Testis (tissue), 2 donors: ENCODE measurements at regions not wholly inside any gene's neighbourhood (a gene's known extent, or its start where the extent isn't known, plus 50 kb on each side); places are given as distances from the start of the nearest gene placed in this dataset.

Source experiments
- DNase-seq: peaks from one replicate; pipeline ENCODE4 v3.0.0-alpha.2; 2019
- H3K27ac ChIP-seq, 2 donors: fragments of 200-600 bp; sonication (generic); one replicate each; pipeline ENCODE4 v1.5.1; 2019
- H3K27me3 ChIP-seq: fragments of 200-600 bp; sonication (generic); one replicate; pipeline ENCODE4 v1.5.1; 2019
- H3K36me3 ChIP-seq: fragments of 200-600 bp; sonication (generic); one replicate; pipeline ENCODE4 v1.5.1; 2017; ENCODE audit warnings: low read depth; ENCODE audit errors: missing control alignments
- H3K4me1 ChIP-seq: fragments of 200-600 bp; sonication (generic); one replicate; pipeline ENCODE4 v1.5.1; 2019
- H3K4me3 ChIP-seq, 2 donors: fragments of 200-600 bp; sonication (generic); one replicate each; pipeline ENCODE4 v1.5.1; 2017 to 2019
- H3K9me3 ChIP-seq: fragments of 200-600 bp; sonication (generic); one replicate; pipeline ENCODE4 v1.5.1; 2017
- CTCF ChIP-seq, 3 experiments: fragments of 450-650 bp in 2 of 3; fragments of 200-600 bp in 1 of 3; sonication (generic) in 1 of 3; IDR thresholded peaks; one replicate each; pipeline ENCODE4 v1.5.1; 2016 to 2019; ENCODE audit warnings: antibody characterized with exemption in 3 of 3, mild to moderate bottlenecking in 2 of 3, moderate library complexity in 1 of 3
- POLR2A ChIP-seq: fragments of 450-650 bp; IDR thresholded peaks from one replicate; pipeline ENCODE4 v1.6.1; 2017; ENCODE audit warnings: antibody characterized with exemption, mild to moderate bottlenecking, moderate library complexity
- WGBS, 2 donors: methylation state at CpG; one replicate each; pipeline ENCODE4 v1.1.5; 2018; 5-methylcytosine and 5-hydroxymethylcytosine counted together
- intact Hi-C: fragments of 100-400 bp; cut with DNase I; formaldehyde crosslinking; loops from one replicate; pipeline ENCODE4 v1.15.1; 2023; ENCODE audit warnings: low total_unique reads

- DNase-seq: no peak
- Histone ChIP-seq H3K27ac (no peak overlapping the region), H3K9me3 (no peaks in the 10 kb centered on the region), H3K4me1 (no peaks in the 10 kb centered on the region), H3K36me3 (no peaks in the 10 kb centered on the region), H3K27me3 (no peaks in the 10 kb centered on the region), H3K4me3 (no peak overlapping the region)
- WGBS, 2 donors: 74 to 88% methylated on average over 12 to 13 of the region's 13 CpGs
- intact Hi-C loops: no loop called here
- TF ChIP-seq CTCF (IDR thresholded peaks at IDR 0.05) (no peak), POLR2A (no peak)
These were observed 77.8 kb upstream of the ZNF618 start for GRCh38 chr9:113798062-113799030.

GRCh38 chr9:113800276-113800675 lies 75.8 kb upstream of the ZNF618 start:
- H3K4me1 ChIP-seq: no peaks in the 10 kb centered on the region
- intact Hi-C loops: no loop called here
- no peak overlapping the region for H3K4me3 ChIP-seq
- H3K36me3 ChIP-seq: no peaks in the 10 kb centered on the region
- no peaks in the 10 kb centered on the region for H3K27me3 ChIP-seq
- no peaks in the 10 kb centered on the region for H3K9me3 ChIP-seq
- no peak for DNase-seq
- 88 to 91% methylated on average over 2 of the region's 2 CpGs for WGBS, 2 donors
- no peak overlapping the region for H3K27ac ChIP-seq
- no peak for TF ChIP-seq CTCF (IDR thresholded peaks at IDR 0.05)
- no peak for TF ChIP-seq POLR2A

GRCh38 chr9:113803811-113804589 lies 72.1 kb upstream of the ZNF618 start:
- intact Hi-C loops: no loop called here
- no peak overlapping the region for H3K4me3 ChIP-seq
- TF ChIP-seq CTCF (IDR thresholded peaks at IDR 0.05) (no peak), POLR2A (no peak)
- DNase-seq: no peak
- no peaks in the 10 kb centered on the region for H3K9me3 ChIP-seq
- H3K27me3 ChIP-seq: no peaks in the 10 kb centered on the region
- WGBS, 2 donors: 89% methylated on average over 8 of the region's 8 CpGs
- no peaks in the 10 kb centered on the region for H3K36me3 ChIP-seq
- no peak overlapping the region for H3K27ac ChIP-seq
- no peaks in the 10 kb centered on the region for H3K4me1 ChIP-seq

GRCh38 chr9:113805486-113806132 lies 70.5 kb upstream of the ZNF618 start:
- DNase-seq: no peak
- WGBS, 2 donors: 77 to 78% methylated on average over 9 of the region's 9 CpGs

More at GRCh38 chr9:113805486-113806132, 70.5 kb upstream of the ZNF618 start:
- Histone ChIP-seq H3K4me1 (no peaks in the 10 kb centered on the region), H3K27ac (no peak overlapping the region), H3K9me3 (no peaks in the 10 kb centered on the region), H3K36me3 (no peaks in the 10 kb centered on the region), H3K27me3 (no peaks in the 10 kb centered on the region), H3K4me3 (no peak overlapping the region)
- TF ChIP-seq CTCF (IDR thresholded peaks at IDR 0.05): no peak
- TF ChIP-seq POLR2A: no peak
- intact Hi-C loops: no loop called here
